ENCODE measurements at regions not wholly inside any gene's neighbourhood (a gene's known extent, or its start where the extent isn't known, plus 50 kb on each side); places are given as distances from the start of the nearest gene placed in this dataset.

GRCh38 chr7:46145412-46145811, 224.3 kb upstream of the IGFBP3 start:
- peak; percentile 96 for DNase-seq (ENCODE audit: low read depth, low spot score)
- ChIA-PET CTCF (no interaction called here), POLR2A (interaction anchor here (0.5 kb wide), 1 partner anchor 99 kb away, joined by 3 read pairs; no protein-coding TSS in a partner anchor)
- no peak for TF ChIP-seq CTCF (IDR thresholded peaks at IDR 0.05; ENCODE audit: low read depth, low read length)
- H3K4me3 ChIP-seq (ENCODE audit: low read depth, low read length), result no peak overlapping the region
- H3K9me3 ChIP-seq (ENCODE audit: control insufficient read depth, insufficient read depth, low read length), result no peaks in the 10 kb centered on the region
- H3K27me3 ChIP-seq (ENCODE audit: control insufficient read depth, insufficient read depth, low read length), result no peaks in the 10 kb centered on the region
- no peak overlapping the region for H3K27ac ChIP-seq (ENCODE audit: low read depth, low read length)

GRCh38 chr7:46143949-46144917, 223.2 kb upstream of the IGFBP3 start:
- H3K27me3 ChIP-seq (ENCODE audit: control insufficient read depth, insufficient read depth, low read length), result no peaks in the 10 kb centered on the region
- H3K27ac ChIP-seq (ENCODE audit: low read depth, low read length), result peak overlapping the region; percentile 66
- DNase-seq (ENCODE audit: low read depth, low spot score), result no peak
- TF ChIP-seq CTCF (IDR thresholded peaks at IDR 0.05; ENCODE audit: low read depth, low read length), result no peak
- ChIA-PET POLR2A (no interaction called here), CTCF (interaction anchor here (1.0 kb wide), 1 partner anchor 222 kb away, joined by 3 read pairs; no protein-coding TSS in a partner anchor)
- no peaks in the 10 kb centered on the region for H3K9me3 ChIP-seq (ENCODE audit: control insufficient read depth, insufficient read depth, low read length)
- H3K4me3 ChIP-seq (ENCODE audit: low read depth, low read length), result no peak overlapping the region

- H3K4me3 ChIP-seq (ENCODE audit: low read depth, low read length), result no peak overlapping the region
- ChIA-PET CTCF (no interaction called here), POLR2A (no interaction called here)
- TF ChIP-seq CTCF (IDR thresholded peaks at IDR 0.05; ENCODE audit: low read depth, low read length), result no peak
- H3K9me3 ChIP-seq (ENCODE audit: control insufficient read depth, insufficient read depth, low read length), result no peaks in the 10 kb centered on the region
- DNase-seq (ENCODE audit: low read depth, low spot score), result no peak
- no peak overlapping the region for H3K27ac ChIP-seq (ENCODE audit: low read depth, low read length)
- no peaks in the 10 kb centered on the region for H3K27me3 ChIP-seq (ENCODE audit: control insufficient read depth, insufficient read depth, low read length)
Observed at GRCh38 chr7:46143421-46143820, 222.3 kb upstream of the IGFBP3 start.

- H3K9me3 ChIP-seq (ENCODE audit: control insufficient read depth, insufficient read depth, low read length), result no peaks in the 10 kb centered on the region
- POLR2A ChIA-PET, result interaction anchor here (0.6 to 1.8 kb wide), 4 partner anchors 52 to 770 kb away, joined by 4 to 11 read pairs (median 6); partner anchors contain the start of gene IGFBP3
- no peak overlapping the region for H3K27ac ChIP-seq (ENCODE audit: low read depth, low read length)
- TF ChIP-seq CTCF (IDR thresholded peaks at IDR 0.05; ENCODE audit: low read depth, low read length), result no peak
- DNase-seq (ENCODE audit: low read depth, low spot score), result peak; percentile 81
- no peak overlapping the region for H3K4me3 ChIP-seq (ENCODE audit: low read depth, low read length)
- H3K27me3 ChIP-seq (ENCODE audit: control insufficient read depth, insufficient read depth, low read length), result no peaks in the 10 kb centered on the region
- CTCF ChIA-PET, result interaction anchor here (1.3 to 2.4 kb wide), 2 partner anchors 216 to 221 kb away, joined by 3 to 19 read pairs; no protein-coding TSS in a partner anchor
Observed at GRCh38 chr7:46139079-46139478, 218.0 kb upstream of the IGFBP3 start.

- DNase-seq (ENCODE audit: low read depth, low spot score), result no peak
- no peak overlapping the region for H3K4me3 ChIP-seq (ENCODE audit: low read depth, low read length)
- H3K27ac ChIP-seq (ENCODE audit: low read depth, low read length), result no peak overlapping the region
- TF ChIP-seq CTCF (IDR thresholded peaks at IDR 0.05; ENCODE audit: low read depth, low read length), result no peak
- ChIA-PET CTCF (interaction anchor here (2.4 kb wide), 1 partner anchor 215 kb away, joined by 19 read pairs; no protein-coding TSS in a partner anchor), POLR2A (no interaction called here)
- no peaks in the 10 kb centered on the region for H3K9me3 ChIP-seq (ENCODE audit: control insufficient read depth, insufficient read depth, low read length)
- H3K27me3 ChIP-seq (ENCODE audit: control insufficient read depth, insufficient read depth, low read length), result no peaks in the 10 kb centered on the region
Observed at GRCh38 chr7:46137725-46138124, 216.7 kb upstream of the IGFBP3 start.
